A673 (cell line): ENCODE measurements at regions not wholly inside any gene's neighbourhood (a gene's known extent, or its start where the extent isn't known, plus 50 kb on each side); places are given as distances from the start of the nearest gene placed in this dataset.

ENCODE experiments used
- EZH2 ChIP-seq: fragments of 200-600 bp; sonication (generic); IDR thresholded peaks from 2 replicates; pipeline ENCODE4 v1.6.1; 2017; ENCODE audit warnings: borderline replicate concordance, low read depth, mild to moderate bottlenecking, mixed read lengths, antibody characterized with exemption, low read length; ENCODE audit not compliant: poor library complexity, severe bottlenecking
- TF ChIP-seq, protein P1 (sequence below): fragments of 300-800, 200-600 bp; sonication (generic); conservative IDR thresholded peaks from 2 replicates; pipeline ENCODE4 v1.5.1; 2017; ENCODE audit warnings: low read depth, mild to moderate bottlenecking, antibody characterized with exemption, low read length, moderate library complexity, mixed read lengths

DNA sequence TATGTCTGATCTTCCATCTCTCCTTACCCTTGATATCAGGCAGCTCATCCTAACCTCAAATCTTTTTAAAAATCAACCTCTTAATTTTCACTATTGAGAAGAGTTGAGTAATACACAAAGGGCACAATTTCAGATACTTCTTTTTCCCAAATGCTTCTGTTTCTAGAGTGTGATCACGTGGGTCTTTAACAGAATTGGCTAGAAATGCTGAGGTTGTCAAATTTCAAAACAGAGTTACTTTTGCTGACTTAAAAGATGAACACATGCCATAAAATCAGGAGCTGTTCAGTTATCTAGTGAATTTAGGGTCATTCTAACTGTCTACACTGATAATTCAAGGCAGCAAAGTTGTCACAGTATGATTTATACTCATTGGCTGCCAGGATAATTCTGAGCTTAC is 63.6 kb upstream of the NGF start:
- TF ChIP-seq, protein P1, sequence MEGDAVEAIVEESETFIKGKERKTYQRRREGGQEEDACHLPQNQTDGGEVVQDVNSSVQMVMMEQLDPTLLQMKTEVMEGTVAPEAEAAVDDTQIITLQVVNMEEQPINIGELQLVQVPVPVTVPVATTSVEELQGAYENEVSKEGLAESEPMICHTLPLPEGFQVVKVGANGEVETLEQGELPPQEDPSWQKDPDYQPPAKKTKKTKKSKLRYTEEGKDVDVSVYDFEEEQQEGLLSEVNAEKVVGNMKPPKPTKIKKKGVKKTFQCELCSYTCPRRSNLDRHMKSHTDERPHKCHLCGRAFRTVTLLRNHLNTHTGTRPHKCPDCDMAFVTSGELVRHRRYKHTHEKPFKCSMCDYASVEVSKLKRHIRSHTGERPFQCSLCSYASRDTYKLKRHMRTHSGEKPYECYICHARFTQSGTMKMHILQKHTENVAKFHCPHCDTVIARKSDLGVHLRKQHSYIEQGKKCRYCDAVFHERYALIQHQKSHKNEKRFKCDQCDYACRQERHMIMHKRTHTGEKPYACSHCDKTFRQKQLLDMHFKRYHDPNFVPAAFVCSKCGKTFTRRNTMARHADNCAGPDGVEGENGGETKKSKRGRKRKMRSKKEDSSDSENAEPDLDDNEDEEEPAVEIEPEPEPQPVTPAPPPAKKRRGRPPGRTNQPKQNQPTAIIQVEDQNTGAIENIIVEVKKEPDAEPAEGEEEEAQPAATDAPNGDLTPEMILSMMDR = no peak
- no peak for TF ChIP-seq EZH2
